ENCODE measurements at regions not wholly inside any gene's neighbourhood (a gene's known extent, or its start where the extent isn't known, plus 50 kb on each side); places are given as distances from the start of the nearest gene placed in this dataset.

DNA sequence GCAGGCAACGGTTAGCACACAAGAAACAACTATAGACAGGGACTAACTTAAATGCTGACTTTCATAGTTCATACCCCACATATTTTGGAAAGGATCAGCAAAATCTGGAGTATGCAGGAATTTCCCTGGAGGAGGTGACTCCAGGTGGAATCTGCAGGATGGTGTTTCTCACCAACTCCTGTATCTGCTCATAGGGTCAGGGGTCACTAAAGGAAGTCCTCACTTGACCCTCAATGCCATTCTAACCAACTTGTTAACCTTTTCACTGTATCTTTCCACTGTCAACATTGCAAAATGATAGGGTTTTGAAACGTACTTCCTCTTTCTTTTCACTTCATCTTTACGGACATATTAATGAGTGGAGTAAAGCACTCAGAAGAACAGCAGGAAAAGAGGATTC is 207.0 kb upstream of the CXCR4 start:
- Histone ChIP-seq H3K4me1 (ENCODE audit: insufficient read depth, low read length) (no peaks in the 10 kb centered on the region), H3K9ac (ENCODE audit: low read length) (no peak overlapping the region), H3K4me2 (ENCODE audit: low read length) (no peak overlapping the region), H3K36me3 (ENCODE audit: insufficient read depth, low read length) (no peaks in the 10 kb centered on the region), H4K20me1 (ENCODE audit: insufficient read depth, low read length) (no peaks in the 10 kb centered on the region), H2AFZ (ENCODE audit: low read depth, low read length) (no peak overlapping the region), H3K27ac (ENCODE audit: low read depth, low read length) (no peak overlapping the region), H3K4me3 (ENCODE audit: insufficient read depth, low read depth, low read length) (no peak overlapping the region), H3K9me3 (ENCODE audit: insufficient read depth, low read depth, low read length) (no peaks in the 10 kb centered on the region), H3K79me2 (ENCODE audit: insufficient read depth, low read length) (no peaks in the 10 kb centered on the region), H3K27me3 (ENCODE audit: insufficient read depth, low read length) (no peaks in the 10 kb centered on the region)
- Mint-ChIP-seq H3K4me1 (ENCODE audit: low read depth, unreplicated experiment) (peaks cover 8% of the 10 kb centered on the region), H3K27me3 (ENCODE audit: low read depth, unreplicated experiment) (peaks cover 9% of the 10 kb centered on the region), H3K9me3 (ENCODE audit: unreplicated experiment) (no peaks in the 10 kb centered on the region), H3K4me3 (ENCODE audit: unreplicated experiment) (no peak overlapping the region), H3K27ac (ENCODE audit: unreplicated experiment) (no peak overlapping the region), H3K36me3 (ENCODE audit: low read depth, unreplicated experiment) (no peaks in the 10 kb centered on the region)
- no peak for DNase-seq (ENCODE audit: low read depth)
- FAIRE-seq = no peak
- no peak for TF ChIP-seq EZH2 (IDR thresholded peaks at IDR 0.05; ENCODE audit: insufficient read depth, low read length)
- TF ChIP-seq, protein P1, sequence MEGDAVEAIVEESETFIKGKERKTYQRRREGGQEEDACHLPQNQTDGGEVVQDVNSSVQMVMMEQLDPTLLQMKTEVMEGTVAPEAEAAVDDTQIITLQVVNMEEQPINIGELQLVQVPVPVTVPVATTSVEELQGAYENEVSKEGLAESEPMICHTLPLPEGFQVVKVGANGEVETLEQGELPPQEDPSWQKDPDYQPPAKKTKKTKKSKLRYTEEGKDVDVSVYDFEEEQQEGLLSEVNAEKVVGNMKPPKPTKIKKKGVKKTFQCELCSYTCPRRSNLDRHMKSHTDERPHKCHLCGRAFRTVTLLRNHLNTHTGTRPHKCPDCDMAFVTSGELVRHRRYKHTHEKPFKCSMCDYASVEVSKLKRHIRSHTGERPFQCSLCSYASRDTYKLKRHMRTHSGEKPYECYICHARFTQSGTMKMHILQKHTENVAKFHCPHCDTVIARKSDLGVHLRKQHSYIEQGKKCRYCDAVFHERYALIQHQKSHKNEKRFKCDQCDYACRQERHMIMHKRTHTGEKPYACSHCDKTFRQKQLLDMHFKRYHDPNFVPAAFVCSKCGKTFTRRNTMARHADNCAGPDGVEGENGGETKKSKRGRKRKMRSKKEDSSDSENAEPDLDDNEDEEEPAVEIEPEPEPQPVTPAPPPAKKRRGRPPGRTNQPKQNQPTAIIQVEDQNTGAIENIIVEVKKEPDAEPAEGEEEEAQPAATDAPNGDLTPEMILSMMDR (IDR thresholded peaks at IDR 0.05; ENCODE audit: insufficient read depth, low read depth, low read length) = no peak

DNA sequence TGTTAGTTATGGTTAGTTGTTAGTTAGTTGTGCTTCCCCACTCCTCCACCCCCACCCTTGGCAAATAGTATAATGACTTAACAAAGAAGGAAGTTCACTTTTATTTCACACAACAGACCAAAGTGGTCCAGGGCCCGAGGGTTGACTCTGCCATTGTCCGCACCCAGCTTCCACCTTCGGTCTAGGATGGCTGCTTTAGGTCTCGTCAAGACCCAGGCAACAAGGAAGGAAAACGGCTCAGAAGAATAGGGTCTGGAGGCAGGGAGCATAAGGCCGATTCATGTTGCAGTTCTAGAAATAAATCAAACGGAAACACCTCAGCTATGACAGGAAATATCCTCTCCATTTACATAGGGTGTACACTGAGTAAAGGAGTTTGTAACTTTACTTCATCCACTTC is 206.0 kb upstream of the CXCR4 start:
- H3K27ac ChIP-seq (ENCODE audit: low read depth, low read length) = no peak overlapping the region
- H3K79me2 ChIP-seq (ENCODE audit: insufficient read depth, low read length) = no peaks in the 10 kb centered on the region
- H3K27ac Mint-ChIP-seq (ENCODE audit: unreplicated experiment) = no peak overlapping the region
- FAIRE-seq = no peak
- H3K9ac ChIP-seq (ENCODE audit: low read length) = no peak overlapping the region
- H3K36me3 Mint-ChIP-seq (ENCODE audit: low read depth, unreplicated experiment) = no peaks in the 10 kb centered on the region
- H2AFZ ChIP-seq (ENCODE audit: low read depth, low read length) = no peak overlapping the region
- no peaks in the 10 kb centered on the region for H3K36me3 ChIP-seq (ENCODE audit: insufficient read depth, low read length)
- no peaks in the 10 kb centered on the region for H3K4me1 ChIP-seq (ENCODE audit: insufficient read depth, low read length)
- no peak overlapping the region for H3K4me3 Mint-ChIP-seq (ENCODE audit: unreplicated experiment)
- H3K27me3 Mint-ChIP-seq (ENCODE audit: low read depth, unreplicated experiment) = peaks cover 8% of the 10 kb centered on the region
- H3K4me3 ChIP-seq (ENCODE audit: insufficient read depth, low read depth, low read length) = no peak overlapping the region
- H3K4me1 Mint-ChIP-seq (ENCODE audit: low read depth, unreplicated experiment) = peaks cover 8% of the 10 kb centered on the region
- no peak overlapping the region for H3K4me2 ChIP-seq (ENCODE audit: low read length)
- no peak for TF ChIP-seq EZH2 (IDR thresholded peaks at IDR 0.05; ENCODE audit: insufficient read depth, low read length)
- TF ChIP-seq, protein P1 (IDR thresholded peaks at IDR 0.05; ENCODE audit: insufficient read depth, low read depth, low read length) = no peak
- H3K9me3 Mint-ChIP-seq (ENCODE audit: unreplicated experiment) = no peaks in the 10 kb centered on the region
- H3K27me3 ChIP-seq (ENCODE audit: insufficient read depth, low read length) = no peaks in the 10 kb centered on the region
- H4K20me1 ChIP-seq (ENCODE audit: insufficient read depth, low read length) = no peaks in the 10 kb centered on the region
- no peaks in the 10 kb centered on the region for H3K9me3 ChIP-seq (ENCODE audit: insufficient read depth, low read depth, low read length)
- no peak for DNase-seq (ENCODE audit: low read depth)

DNA sequence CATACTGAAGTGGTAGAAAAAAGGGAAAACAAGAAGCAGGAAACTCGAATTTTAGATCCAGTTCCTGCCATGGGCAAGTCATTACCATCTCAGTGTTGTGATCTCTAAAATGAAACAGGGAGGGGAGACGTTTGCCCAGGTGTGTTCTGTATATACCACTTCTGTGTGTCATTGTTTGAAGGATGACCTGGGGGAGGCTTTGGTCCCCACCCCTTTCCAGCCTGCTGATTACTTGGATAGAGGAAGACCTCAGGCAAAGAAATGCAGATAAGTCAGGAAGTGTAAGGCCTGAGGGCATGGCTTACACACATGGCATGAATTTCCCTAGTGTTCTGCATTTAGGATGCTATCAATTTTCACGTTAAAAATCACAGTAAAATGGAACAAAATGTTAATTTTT is 205.2 kb upstream of the CXCR4 start:
- Histone ChIP-seq H3K4me3 (ENCODE audit: insufficient read depth, low read depth, low read length) (no peak overlapping the region), H3K27me3 (ENCODE audit: insufficient read depth, low read length) (no peaks in the 10 kb centered on the region), H2AFZ (ENCODE audit: low read depth, low read length) (no peak overlapping the region), H3K79me2 (ENCODE audit: insufficient read depth, low read length) (no peaks in the 10 kb centered on the region), H3K9ac (ENCODE audit: low read length) (no peak overlapping the region), H3K4me1 (ENCODE audit: insufficient read depth, low read length) (no peaks in the 10 kb centered on the region), H3K9me3 (ENCODE audit: insufficient read depth, low read depth, low read length) (no peaks in the 10 kb centered on the region), H3K27ac (ENCODE audit: low read depth, low read length) (no peak overlapping the region), H3K4me2 (ENCODE audit: low read length) (no peak overlapping the region), H4K20me1 (ENCODE audit: insufficient read depth, low read length) (no peaks in the 10 kb centered on the region), H3K36me3 (ENCODE audit: insufficient read depth, low read length) (no peaks in the 10 kb centered on the region)
- DNase-seq (ENCODE audit: low read depth) = no peak
- FAIRE-seq = no peak
- Mint-ChIP-seq H3K9me3 (ENCODE audit: unreplicated experiment) (no peaks in the 10 kb centered on the region), H3K4me1 (ENCODE audit: low read depth, unreplicated experiment) (peaks cover 8% of the 10 kb centered on the region), H3K4me3 (ENCODE audit: unreplicated experiment) (no peak overlapping the region), H3K27me3 (ENCODE audit: low read depth, unreplicated experiment) (peaks cover 9% of the 10 kb centered on the region), H3K36me3 (ENCODE audit: low read depth, unreplicated experiment) (no peaks in the 10 kb centered on the region), H3K27ac (ENCODE audit: unreplicated experiment) (no peak overlapping the region)
- TF ChIP-seq, protein P1 (IDR thresholded peaks at IDR 0.05; ENCODE audit: insufficient read depth, low read depth, low read length) = no peak
- no peak for TF ChIP-seq EZH2 (IDR thresholded peaks at IDR 0.05; ENCODE audit: insufficient read depth, low read length)
